GM23248 (cell line): ENCODE measurements at regions not wholly inside any gene's neighbourhood (a gene's known extent, or its start where the extent isn't known, plus 50 kb on each side); places are given as distances from the start of the nearest gene placed in this dataset.

Source experiments
- DNase-seq: peaks from one replicate; pipeline ENCODE4 v3.0.0-alpha.2; 2015
- H2AFZ ChIP-seq: fragments of 200-600 bp; sonication (generic); 2 replicates; pipeline ENCODE4 v1.6.1; 2016; ENCODE audit warnings: antibody characterized with exemption
- H3F3A ChIP-seq: fragments of 200-600 bp; sonication (generic); 2 replicates; pipeline ENCODE4 v1.6.1; 2016; ENCODE audit warnings: mild to moderate bottlenecking, antibody characterized with exemption, mixed run types; ENCODE audit not compliant: insufficient read depth
- H3K27ac ChIP-seq: fragments of 200-600 bp; sonication (generic); 2 replicates; pipeline ENCODE4 v1.5.1; 2016; ENCODE audit warnings: mild to moderate bottlenecking
- H3K27me3 ChIP-seq: fragments of 200-600 bp; sonication (generic); replicated peaks from 2 replicates; pipeline ENCODE4 v1.6.1; 2016; ENCODE audit warnings: mild to moderate bottlenecking; ENCODE audit not compliant: insufficient read depth
- H3K36me3 ChIP-seq: fragments of 200-600 bp; sonication (generic); 2 replicates; pipeline ENCODE4 v1.6.1; 2016; ENCODE audit warnings: low read depth, mild to moderate bottlenecking
- H3K4me1 ChIP-seq: fragments of 200-600 bp; sonication (generic); 2 replicates; pipeline ENCODE4 v1.6.1; 2016; ENCODE audit warnings: mild to moderate bottlenecking; ENCODE audit not compliant: insufficient read depth
- H3K4me2 ChIP-seq: fragments of 200-600 bp; sonication (generic); one replicate; pipeline ENCODE4 v1.6.1; 2016; ENCODE audit warnings: mild to moderate bottlenecking; ENCODE audit not compliant: unreplicated experiment
- H3K4me3 ChIP-seq: fragments of 200-600 bp; sonication (generic); 2 replicates; pipeline ENCODE4 v1.5.1; 2016; ENCODE audit warnings: mild to moderate bottlenecking
- H3K79me2 ChIP-seq: fragments of 200-600 bp; sonication (generic); 2 replicates; pipeline ENCODE4 v1.6.1; 2016; ENCODE audit warnings: mild to moderate bottlenecking; ENCODE audit not compliant: insufficient read depth
- H3K9ac ChIP-seq: fragments of 200-600 bp; sonication (generic); 2 replicates; pipeline ENCODE4 v1.6.1; 2016; ENCODE audit warnings: mild to moderate bottlenecking
- H3K9me2 ChIP-seq: fragments of 200-600 bp; sonication (generic); 2 replicates; pipeline ENCODE4 v1.6.1; 2016; ENCODE audit warnings: mixed run types, mild to moderate bottlenecking, moderate library complexity; ENCODE audit not compliant: insufficient read depth
- H3K9me3 ChIP-seq: fragments of 200-600 bp; sonication (generic); one replicate; pipeline ENCODE4 v1.6.1; 2017; ENCODE audit warnings: low read depth
- H4K20me1 ChIP-seq: fragments of 200-600 bp; sonication (generic); 2 replicates; pipeline ENCODE4 v1.6.0; 2016; ENCODE audit not compliant: insufficient read depth
- EZH2 ChIP-seq: fragments of 200-600 bp; sonication (generic); IDR thresholded peaks from 2 replicates; pipeline ENCODE4 v1.6.1; 2018; ENCODE audit warnings: antibody characterized with exemption, mild to moderate bottlenecking; ENCODE audit not compliant: insufficient read depth, poor library complexity, severe bottlenecking
- EZH2phosphoT487 ChIP-seq: fragments of 200-600 bp; sonication (generic); IDR thresholded peaks from 2 replicates; pipeline ENCODE4 v1.6.1; 2018; ENCODE audit warnings: antibody characterized with exemption, moderate library complexity, mild to moderate bottlenecking, low read depth; ENCODE audit not compliant: insufficient read depth
- WGBS, 2 experiments: methylation state at CpG; one replicate each; pipeline ENCODE4 v1.1.6; 2015 to 2017; ENCODE audit warnings: low lambda C conversion rate in 2 of 2, low coverage in 1 of 2; ENCODE audit errors: missing lambda C conversion rate in 2 of 2; 5-methylcytosine and 5-hydroxymethylcytosine counted together
- in situ Hi-C: fragments of 300-500 bp; cut with MboI; formaldehyde crosslinking; loops from 2 replicates; pipeline ENCODE4 v1.15.0; 2020

GRCh38 chr11:80686889-80687288 is 1246.1 kb upstream of the TENM4 start:
- no peaks in the 10 kb centered on the region for H3K36me3 ChIP-seq
- H3K4me3 ChIP-seq: no peak overlapping the region
- no peak overlapping the region for H3K4me2 ChIP-seq
- H3K27me3 ChIP-seq: no peaks in the 10 kb centered on the region
- WGBS, 2 experiments: 28 to 35% methylated on average over 4 of the region's 4 CpGs
- DNase-seq: no peak
- no peaks in the 10 kb centered on the region for H3K4me1 ChIP-seq
- H3K27ac ChIP-seq: no peak overlapping the region
- in situ Hi-C loops: no loop called here
- no peaks in the 10 kb centered on the region for H3K9me2 ChIP-seq
- no peak overlapping the region for H2AFZ ChIP-seq
- H3F3A ChIP-seq: no peaks in the 10 kb centered on the region
- no peaks in the 10 kb centered on the region for H3K9me3 ChIP-seq
- TF ChIP-seq EZH2phosphoT487 (no peak), EZH2 (no peak)
- no peaks in the 10 kb centered on the region for H3K79me2 ChIP-seq
- H3K9ac ChIP-seq: no peak overlapping the region
- no peaks in the 10 kb centered on the region for H4K20me1 ChIP-seq

- no peak overlapping the region for H2AFZ ChIP-seq
- in situ Hi-C loops: no loop called here
- H4K20me1 ChIP-seq: no peaks in the 10 kb centered on the region
- TF ChIP-seq EZH2phosphoT487: no peak
- TF ChIP-seq EZH2: no peak
- no peak overlapping the region for H3K27ac ChIP-seq
- no peak overlapping the region for H3K4me3 ChIP-seq
- H3K27me3 ChIP-seq: no peaks in the 10 kb centered on the region
- DNase-seq: no peak
- H3K9ac ChIP-seq: no peak overlapping the region
- H3K4me1 ChIP-seq: no peaks in the 10 kb centered on the region
- H3K9me3 ChIP-seq: no peaks in the 10 kb centered on the region
- no peaks in the 10 kb centered on the region for H3K36me3 ChIP-seq
- H3K9me2 ChIP-seq: no peaks in the 10 kb centered on the region
- H3K79me2 ChIP-seq: no peaks in the 10 kb centered on the region
- H3K4me2 ChIP-seq: no peak overlapping the region
- no peaks in the 10 kb centered on the region for H3F3A ChIP-seq
Observed at GRCh38 chr11:80673566-80673965, 1232.7 kb upstream of the TENM4 start.

- no peaks in the 10 kb centered on the region for H3K36me3 ChIP-seq
- no peak overlapping the region for H3K9ac ChIP-seq
- H3K79me2 ChIP-seq: no peaks in the 10 kb centered on the region
- H3K27ac ChIP-seq: no peak overlapping the region
- no peaks in the 10 kb centered on the region for H4K20me1 ChIP-seq
- H3K4me1 ChIP-seq: no peaks in the 10 kb centered on the region
- H3F3A ChIP-seq: no peaks in the 10 kb centered on the region
- no peak overlapping the region for H2AFZ ChIP-seq
- H3K4me2 ChIP-seq: no peak overlapping the region
- WGBS, 2 experiments: 3 to 14% methylated on average over 3 of the region's 3 CpGs
- no peak for TF ChIP-seq EZH2phosphoT487
- TF ChIP-seq EZH2: no peak
- H3K27me3 ChIP-seq: no peaks in the 10 kb centered on the region
- in situ Hi-C loops: no loop called here
- no peaks in the 10 kb centered on the region for H3K9me2 ChIP-seq
- no peak overlapping the region for H3K4me3 ChIP-seq
- DNase-seq: no peak
- H3K9me3 ChIP-seq: no peaks in the 10 kb centered on the region
Observed at GRCh38 chr11:80669620-80670019, 1228.8 kb upstream of the TENM4 start.

GRCh38 chr11:80668039-80668438 is 1227.2 kb upstream of the TENM4 start:
- no peak for DNase-seq
- Histone ChIP-seq H3K4me3 (no peak overlapping the region), H2AFZ (no peak overlapping the region), H3K27ac (no peak overlapping the region), H3K9ac (no peak overlapping the region), H3K9me3 (no peaks in the 10 kb centered on the region), H3K79me2 (no peaks in the 10 kb centered on the region), H3K27me3 (no peaks in the 10 kb centered on the region), H3K4me2 (no peak overlapping the region), H3F3A (no peaks in the 10 kb centered on the region), H3K4me1 (no peaks in the 10 kb centered on the region), H4K20me1 (no peaks in the 10 kb centered on the region), H3K36me3 (no peaks in the 10 kb centered on the region), H3K9me2 (no peaks in the 10 kb centered on the region)
- in situ Hi-C loops: no loop called here
- 25 to 33% methylated on average over 6 of the region's 6 CpGs for WGBS, 2 experiments
- TF ChIP-seq EZH2 (no peak), EZH2phosphoT487 (no peak)

GRCh38 chr11:80655834-80656233 is 1215.0 kb upstream of the TENM4 start:
- H3F3A ChIP-seq: no peaks in the 10 kb centered on the region
- in situ Hi-C loops: no loop called here
- 65 to 77% methylated on average over 2 of the region's 2 CpGs for WGBS, 2 experiments

More at GRCh38 chr11:80655834-80656233, 1215.0 kb upstream of the TENM4 start:
- Histone ChIP-seq H3K4me2 (no peak overlapping the region), H3K36me3 (no peaks in the 10 kb centered on the region), H4K20me1 (no peaks in the 10 kb centered on the region), H3K4me1 (no peaks in the 10 kb centered on the region), H2AFZ (no peak overlapping the region), H3K27ac (no peak overlapping the region), H3K9ac (no peak overlapping the region), H3K27me3 (no peaks in the 10 kb centered on the region), H3K79me2 (no peaks in the 10 kb centered on the region), H3K9me3 (no peaks in the 10 kb centered on the region), H3K9me2 (no peaks in the 10 kb centered on the region), H3K4me3 (no peak overlapping the region)
- no peak for DNase-seq
- TF ChIP-seq EZH2phosphoT487 (no peak), EZH2 (no peak)
